NCI-H510A treated with DMSO at 0.1 percent for 48 hours (cell line): ENCODE measurements at regions not wholly inside any gene's neighbourhood (a gene's known extent, or its start where the extent isn't known, plus 50 kb on each side); places are given as distances from the start of the nearest gene placed in this dataset.
"Not testable (repeated sequence)": the region's sequence is repeated elsewhere in the genome, so short reads cannot be mapped to it uniquely, and the experiment has no call there.

ENCODE experiments used
- DNase-seq: peaks from one replicate; lab custom pipeline; 2025; lab: John Stamatoyannopoulos, UW

GRCh38 chr3:95476534-95476933 lies 1337.9 kb upstream of the EPHA6 start:
- no peak for DNase-seq

- no peak for DNase-seq
Measured at GRCh38 chr3:95506174-95506573, 1308.2 kb upstream of the EPHA6 start.

GRCh38 chr3:95508124-95508523 lies 1306.3 kb upstream of the EPHA6 start:
- no peak for DNase-seq

GRCh38 chr3:95511828-95512227 lies 1302.6 kb upstream of the EPHA6 start:
- no peak for DNase-seq

- DNase-seq: no peak
Measured at GRCh38 chr3:95514260-95514659, 1300.1 kb upstream of the EPHA6 start.

- DNase-seq: no peak
Measured at GRCh38 chr3:95521396-95521795, 1293.0 kb upstream of the EPHA6 start.

- DNase-seq: no peak
Measured at GRCh38 chr3:95522449-95522848, 1291.9 kb upstream of the EPHA6 start.

- no peak for DNase-seq
Measured at GRCh38 chr3:95539950-95540483, 1274.4 kb upstream of the EPHA6 start.

GRCh38 chr3:95565502-95565901 lies 1248.9 kb upstream of the EPHA6 start:
- DNase-seq: no peak

- no peak for DNase-seq
Measured at GRCh38 chr3:95567346-95567745, 1247.0 kb upstream of the EPHA6 start.

- no peak for DNase-seq
Measured at GRCh38 chr3:95586754-95587153, 1227.6 kb upstream of the EPHA6 start.

GRCh38 chr3:95587641-95588040 lies 1226.8 kb upstream of the EPHA6 start:
- DNase-seq: not testable (repeated sequence)

- DNase-seq: no peak
Measured at GRCh38 chr3:95588473-95588872, 1225.9 kb upstream of the EPHA6 start.

- DNase-seq: no peak
Measured at GRCh38 chr3:95595416-95596075, 1218.8 kb upstream of the EPHA6 start.

GRCh38 chr3:95607926-95608325 lies 1206.5 kb upstream of the EPHA6 start:
- DNase-seq: no peak

GRCh38 chr3:95609411-95609810 lies 1205.0 kb upstream of the EPHA6 start:
- DNase-seq: no peak

- no peak for DNase-seq
Measured at GRCh38 chr3:95612611-95613010, 1201.8 kb upstream of the EPHA6 start.

- no peak for DNase-seq
Measured at GRCh38 chr3:95613993-95614392, 1200.4 kb upstream of the EPHA6 start.

- no peak for DNase-seq
Measured at GRCh38 chr3:95615592-95616310, 1198.6 kb upstream of the EPHA6 start.

- DNase-seq: no peak
Measured at GRCh38 chr3:95626107-95626506, 1188.3 kb upstream of the EPHA6 start.

GRCh38 chr3:95627293-95627692 lies 1187.1 kb upstream of the EPHA6 start:
- DNase-seq: no peak

GRCh38 chr3:95627697-95628096 lies 1186.7 kb upstream of the EPHA6 start:
- no peak for DNase-seq

- no peak for DNase-seq
Measured at GRCh38 chr3:95629802-95630201, 1184.6 kb upstream of the EPHA6 start.

- no peak for DNase-seq
Measured at GRCh38 chr3:95645291-95645690, 1169.1 kb upstream of the EPHA6 start.
